K562 (cell line): ENCODE measurements at regions not wholly inside any gene's neighbourhood (a gene's known extent, or its start where the extent isn't known, plus 50 kb on each side); places are given as distances from the start of the nearest gene placed in this dataset.

Experiments
- ZBTB8A ChIP-seq: fragments of 450-650 bp; IDR thresholded peaks from 2 replicates; pipeline ENCODE4 v1.6.1; 2018; ENCODE audit warnings: mild to moderate bottlenecking, moderate library complexity; ENCODE audit not compliant: partially characterized antibody
- ZKSCAN3 ChIP-seq: fragments of 250-450 bp; sonication (Bioruptor Pico); IDR thresholded peaks from 2 replicates; pipeline ENCODE4 v1.4.0; 2020
- TF ChIP-seq, protein P1 (sequence below), 3 experiments: IDR thresholded peaks in 2 of 3; conservative IDR thresholded peaks in 1 of 3; 2 replicates each; pipeline ENCODE4 v1.5.1; 2011 to 2012; ENCODE audit warnings: low read length in 3 of 3, mild to moderate bottlenecking in 3 of 3, control low read depth in 2 of 3, improper control_type of control experiment in 1 of 3, inconsistent platforms in 1 of 3, low read depth in 1 of 3, mixed read lengths in 1 of 3, moderate library complexity in 1 of 3; ENCODE audit not compliant: insufficient read depth in 2 of 3
- TF ChIP-seq, protein P2 (sequence below): fragments of 250-450 bp; sonication (Bioruptor Pico); IDR thresholded peaks from 2 replicates; pipeline ENCODE4 v1.5.0; 2020; ENCODE audit warnings: mild to moderate bottlenecking, borderline replicate concordance

DNA sequence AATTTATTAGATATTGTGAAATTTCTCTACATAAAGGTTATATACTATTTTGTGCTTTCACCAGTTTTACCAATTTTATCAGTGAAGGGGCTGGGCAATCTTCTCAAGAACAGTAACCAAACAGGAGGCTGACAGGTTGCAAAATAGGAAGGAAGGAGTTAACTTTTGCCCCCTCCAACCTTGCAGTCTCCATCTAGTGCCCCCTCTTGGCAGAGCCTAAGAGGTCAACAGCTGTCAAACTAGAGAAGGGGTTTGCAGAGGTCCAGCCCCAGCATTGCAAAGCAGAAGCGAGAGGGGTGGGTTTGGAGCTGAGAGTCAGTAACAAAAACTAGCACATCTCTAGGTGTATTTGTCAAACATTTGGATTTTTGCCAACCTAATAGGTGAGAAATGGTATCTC is 391.0 kb downstream of the CDC5L start (continued):
- TF ChIP-seq, protein P1, sequence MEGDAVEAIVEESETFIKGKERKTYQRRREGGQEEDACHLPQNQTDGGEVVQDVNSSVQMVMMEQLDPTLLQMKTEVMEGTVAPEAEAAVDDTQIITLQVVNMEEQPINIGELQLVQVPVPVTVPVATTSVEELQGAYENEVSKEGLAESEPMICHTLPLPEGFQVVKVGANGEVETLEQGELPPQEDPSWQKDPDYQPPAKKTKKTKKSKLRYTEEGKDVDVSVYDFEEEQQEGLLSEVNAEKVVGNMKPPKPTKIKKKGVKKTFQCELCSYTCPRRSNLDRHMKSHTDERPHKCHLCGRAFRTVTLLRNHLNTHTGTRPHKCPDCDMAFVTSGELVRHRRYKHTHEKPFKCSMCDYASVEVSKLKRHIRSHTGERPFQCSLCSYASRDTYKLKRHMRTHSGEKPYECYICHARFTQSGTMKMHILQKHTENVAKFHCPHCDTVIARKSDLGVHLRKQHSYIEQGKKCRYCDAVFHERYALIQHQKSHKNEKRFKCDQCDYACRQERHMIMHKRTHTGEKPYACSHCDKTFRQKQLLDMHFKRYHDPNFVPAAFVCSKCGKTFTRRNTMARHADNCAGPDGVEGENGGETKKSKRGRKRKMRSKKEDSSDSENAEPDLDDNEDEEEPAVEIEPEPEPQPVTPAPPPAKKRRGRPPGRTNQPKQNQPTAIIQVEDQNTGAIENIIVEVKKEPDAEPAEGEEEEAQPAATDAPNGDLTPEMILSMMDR (IDR thresholded peaks at IDR 0.05 in 2 of 3, conservative IDR thresholded peaks at IDR 0.05 in 1 of 3; ENCODE audit: insufficient read depth in 2 of 3, low read depth in 1 of 3, low read length in 3 of 3), result 0 out of 6 replicates have a peak, but pooled peaks of 1 of the 3 experiments have one; percentile 14
- no peak for TF ChIP-seq ZKSCAN3
- TF ChIP-seq, protein P2, sequence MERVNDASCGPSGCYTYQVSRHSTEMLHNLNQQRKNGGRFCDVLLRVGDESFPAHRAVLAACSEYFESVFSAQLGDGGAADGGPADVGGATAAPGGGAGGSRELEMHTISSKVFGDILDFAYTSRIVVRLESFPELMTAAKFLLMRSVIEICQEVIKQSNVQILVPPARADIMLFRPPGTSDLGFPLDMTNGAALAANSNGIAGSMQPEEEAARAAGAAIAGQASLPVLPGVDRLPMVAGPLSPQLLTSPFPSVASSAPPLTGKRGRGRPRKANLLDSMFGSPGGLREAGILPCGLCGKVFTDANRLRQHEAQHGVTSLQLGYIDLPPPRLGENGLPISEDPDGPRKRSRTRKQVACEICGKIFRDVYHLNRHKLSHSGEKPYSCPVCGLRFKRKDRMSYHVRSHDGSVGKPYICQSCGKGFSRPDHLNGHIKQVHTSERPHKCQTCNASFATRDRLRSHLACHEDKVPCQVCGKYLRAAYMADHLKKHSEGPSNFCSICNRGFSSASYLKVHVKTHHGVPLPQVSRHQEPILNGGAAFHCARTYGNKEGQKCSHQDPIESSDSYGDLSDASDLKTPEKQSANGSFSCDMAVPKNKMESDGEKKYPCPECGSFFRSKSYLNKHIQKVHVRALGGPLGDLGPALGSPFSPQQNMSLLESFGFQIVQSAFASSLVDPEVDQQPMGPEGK (CRISPR knock-in tag), result no peak
- no peak for TF ChIP-seq ZBTB8A
